K562 (cell line): ENCODE measurements at regions not wholly inside any gene's neighbourhood (a gene's known extent, or its start where the extent isn't known, plus 50 kb on each side); places are given as distances from the start of the nearest gene placed in this dataset.

Experiments
- EZH2 ChIP-seq: IDR thresholded peaks from 2 replicates; pipeline ENCODE4 v1.6.1; 2012; ENCODE audit warnings: low read depth, mild to moderate bottlenecking, inconsistent platforms, low read length, borderline replicate concordance
- HMGXB4 ChIP-seq: sonication (generic); formaldehyde crosslinking; IDR thresholded peaks from 2 replicates; pipeline ENCODE4 v1.8.1; 2023; ENCODE audit warnings: mild to moderate bottlenecking, missing genetic modification reagents
- PKNOX1 ChIP-seq: fragments of 450-650 bp; IDR thresholded peaks from 2 replicates; pipeline ENCODE4 v1.6.1; 2016
- TFAM ChIP-seq: fragments of 250-450 bp; sonication (Bioruptor Pico); conservative IDR thresholded peaks from 2 replicates; pipeline ENCODE4 v1.5.0; 2021; ENCODE audit warnings: mild to moderate bottlenecking, moderate library complexity

- TF ChIP-seq HMGXB4 (CRISPR knock-in tag), result no peak
- no peak for TF ChIP-seq PKNOX1
- no peak for TF ChIP-seq TFAM (CRISPR knock-in tag)
- TF ChIP-seq EZH2, result no peak
Observed at GRCh38 chr12:4172999-4173398, 100.6 kb upstream of the CCND2 start.
